GM12891 (cell line): ENCODE measurements at regions not wholly inside any gene's neighbourhood (a gene's known extent, or its start where the extent isn't known, plus 50 kb on each side); places are given as distances from the start of the nearest gene placed in this dataset.

ENCODE experiments used
- PAX5 ChIP-seq: IDR thresholded peaks from 2 replicates; pipeline ENCODE4 v1.6.1; 2011; ENCODE audit warnings: low read length, moderate library complexity, mild to moderate bottlenecking; ENCODE audit not compliant: insufficient read depth, severe bottlenecking
- POLR2A ChIP-seq: IDR thresholded peaks from 2 replicates; pipeline ENCODE4 v1.6.1; 2011; ENCODE audit warnings: low read depth, low read length, control low read depth
- POLR2AphosphoS5 ChIP-seq: IDR thresholded peaks from 2 replicates; pipeline ENCODE4 v1.6.1; 2011; ENCODE audit warnings: low read depth, low read length, control low read depth
- POU2F2 ChIP-seq: IDR thresholded peaks from 2 replicates; pipeline ENCODE4 v1.6.1; 2011; ENCODE audit warnings: low read depth, mild to moderate bottlenecking, control low read depth, low read length, moderate library complexity
- SPI1 ChIP-seq: IDR thresholded peaks from 2 replicates; pipeline ENCODE4 v1.6.1; 2011; ENCODE audit warnings: low read depth, low read length, control low read depth
- TAF1 ChIP-seq: IDR thresholded peaks from 2 replicates; pipeline ENCODE4 v1.6.1; 2011; ENCODE audit warnings: low read depth, low read length, control low read depth

DNA sequence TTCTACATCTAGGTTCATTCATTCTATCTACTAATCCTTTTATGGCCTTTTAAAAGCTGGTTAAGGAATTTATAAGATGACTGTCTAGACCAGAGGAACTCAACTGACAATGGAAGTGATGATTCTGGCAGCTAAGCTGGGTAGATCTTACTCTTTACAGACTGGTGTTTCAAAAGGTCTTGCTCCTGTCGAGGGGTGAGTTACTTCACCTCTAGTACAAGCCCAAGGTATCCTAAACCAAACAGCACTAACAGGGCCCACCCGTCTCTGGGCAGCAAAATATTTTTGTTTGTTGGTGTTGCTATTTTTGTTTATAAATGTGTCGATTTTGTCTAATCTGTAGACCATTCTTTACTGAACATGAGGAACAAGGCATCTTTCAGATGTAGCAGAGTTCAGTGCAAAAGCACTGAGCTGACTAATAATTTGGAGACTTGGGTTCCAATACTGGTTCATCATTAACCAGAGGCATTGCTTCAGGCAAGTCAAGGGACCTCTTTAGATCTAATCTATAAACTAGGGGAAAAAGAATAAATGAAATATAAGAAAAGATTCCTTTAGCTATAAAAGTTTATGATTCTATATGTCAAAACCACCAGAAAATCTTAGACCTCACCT, 90.3 kb upstream of the FRG1 start:
- TF ChIP-seq POLR2A (no peak), POLR2AphosphoS5 (no peak), TAF1 (no peak), SPI1 (no peak), POU2F2 (no peak), PAX5 (no peak)
